Gastrocnemius medialis (tissue), 4 donors: ENCODE measurements at regions not wholly inside any gene's neighbourhood (a gene's known extent, or its start where the extent isn't known, plus 50 kb on each side); places are given as distances from the start of the nearest gene placed in this dataset.

Experiments used
- ATAC-seq, 2 donors: fragments of 150-250 bp; one replicate each; pipeline ENCODE4 v1.9.1; 2016
- DNase-seq, 2 donors: peaks; one replicate each; pipeline ENCODE4 v3.0.0-alpha.2; 2019
- H3K27ac ChIP-seq, 4 donors: fragments of 200-600 bp; sonication (generic); 1 replicate in 1 of 4; 2 replicates in 3 of 4; pipeline ENCODE4 v1.5.1; 2016 to 2018; ENCODE audit warnings: mild to moderate bottlenecking in 2 of 4, moderate library complexity in 1 of 4
- H3K27me3 ChIP-seq, 3 donors: fragments of 200-600 bp; sonication (generic) in 2 of 3; 1 replicate in 1 of 3; 2 replicates in 2 of 3; pipeline versions ENCODE4 v1.5.1 to v1.6.0; 2016 to 2019; ENCODE audit warnings: mild to moderate bottlenecking in 1 of 3, moderate library complexity in 1 of 3
- H3K36me3 ChIP-seq, 2 donors: fragments of 200-600 bp; sonication (generic) in 1 of 2; one replicate each; pipeline ENCODE4 v1.5.1; 2017 to 2018
- H3K4me1 ChIP-seq, 2 donors: fragments of 200-600 bp; sonication (generic) in 1 of 2; one replicate each; pipeline ENCODE4 v1.5.1; 2016 to 2017; ENCODE audit warnings: mild to moderate bottlenecking in 2 of 2
- H3K4me3 ChIP-seq, 4 donors: fragments of 200-600 bp; sonication (generic) in 3 of 4; 1 replicate in 1 of 4; 2 replicates in 3 of 4; pipeline ENCODE4 v1.5.1; 2016 to 2019; ENCODE audit warnings: mild to moderate bottlenecking in 2 of 4
- H3K9me3 ChIP-seq, 3 donors: fragments of 200-600 bp; sonication (generic) in 2 of 3; 1 replicate in 1 of 3; 2 replicates in 2 of 3; pipeline ENCODE4 v1.5.1; 2016 to 2019
- POLR2A ChIP-seq, 2 donors: fragments of 450-650 bp; IDR thresholded peaks; one replicate each; pipeline ENCODE4 v1.6.1; 2017; ENCODE audit warnings: antibody characterized with exemption in 2 of 2, mild to moderate bottlenecking in 2 of 2, moderate library complexity in 2 of 2
- in situ Hi-C, 4 donors: fragments of 200-750 bp; cut with MboI; loops; one replicate each; pipeline versions ENCODE4 v1.15.0 to v1.8.0; 2017; ENCODE audit warnings: low sequenced_read_pairs in 4 of 4
- intact Hi-C: fragments of 100-400 bp; cut with DNase I; formaldehyde crosslinking; loops from one replicate; pipeline ENCODE4 v1.15.1; 2023; ENCODE audit warnings: low total_unique reads
- TF ChIP-seq, protein P1 (sequence below), 5 experiments: fragments of 450-650 bp in 3 of 5; fragments of 200-600 bp in 2 of 5; sonication (generic) in 2 of 5; IDR thresholded peaks in 4 of 5; conservative IDR thresholded peaks in 1 of 5; 1 replicate in 4 of 5; 2 replicates in 1 of 5; pipeline ENCODE4 v1.5.1; 2016 to 2019; ENCODE audit warnings: antibody characterized with exemption in 5 of 5, mild to moderate bottlenecking in 3 of 5, moderate library complexity in 3 of 5

- Histone ChIP-seq H3K36me3 (no peaks in the 10 kb centered on the region), H3K27ac (no peak overlapping the region), H3K27me3 (peaks cover 0 to 6% (median 0%) of the 10 kb centered on the region in 3 donors), H3K9me3 (no peaks in the 10 kb centered on the region), H3K4me1 (no peaks in the 10 kb centered on the region), H3K4me3 (no peak overlapping the region)
- ATAC-seq (no peak), DNase-seq (no peak)
- TF ChIP-seq, protein P1, sequence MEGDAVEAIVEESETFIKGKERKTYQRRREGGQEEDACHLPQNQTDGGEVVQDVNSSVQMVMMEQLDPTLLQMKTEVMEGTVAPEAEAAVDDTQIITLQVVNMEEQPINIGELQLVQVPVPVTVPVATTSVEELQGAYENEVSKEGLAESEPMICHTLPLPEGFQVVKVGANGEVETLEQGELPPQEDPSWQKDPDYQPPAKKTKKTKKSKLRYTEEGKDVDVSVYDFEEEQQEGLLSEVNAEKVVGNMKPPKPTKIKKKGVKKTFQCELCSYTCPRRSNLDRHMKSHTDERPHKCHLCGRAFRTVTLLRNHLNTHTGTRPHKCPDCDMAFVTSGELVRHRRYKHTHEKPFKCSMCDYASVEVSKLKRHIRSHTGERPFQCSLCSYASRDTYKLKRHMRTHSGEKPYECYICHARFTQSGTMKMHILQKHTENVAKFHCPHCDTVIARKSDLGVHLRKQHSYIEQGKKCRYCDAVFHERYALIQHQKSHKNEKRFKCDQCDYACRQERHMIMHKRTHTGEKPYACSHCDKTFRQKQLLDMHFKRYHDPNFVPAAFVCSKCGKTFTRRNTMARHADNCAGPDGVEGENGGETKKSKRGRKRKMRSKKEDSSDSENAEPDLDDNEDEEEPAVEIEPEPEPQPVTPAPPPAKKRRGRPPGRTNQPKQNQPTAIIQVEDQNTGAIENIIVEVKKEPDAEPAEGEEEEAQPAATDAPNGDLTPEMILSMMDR (IDR thresholded peaks at IDR 0.05 in 4 of 5, conservative IDR thresholded peaks at IDR 0.05 in 1 of 5): no peak
- TF ChIP-seq POLR2A (IDR thresholded peaks at IDR 0.05): no peak
- intact Hi-C loops: no loop called here
- in situ Hi-C loops: no loop called here
These were observed 357.7 kb downstream of the PREX1 start for GRCh38 chr20:48470141-48470540.

DNA sequence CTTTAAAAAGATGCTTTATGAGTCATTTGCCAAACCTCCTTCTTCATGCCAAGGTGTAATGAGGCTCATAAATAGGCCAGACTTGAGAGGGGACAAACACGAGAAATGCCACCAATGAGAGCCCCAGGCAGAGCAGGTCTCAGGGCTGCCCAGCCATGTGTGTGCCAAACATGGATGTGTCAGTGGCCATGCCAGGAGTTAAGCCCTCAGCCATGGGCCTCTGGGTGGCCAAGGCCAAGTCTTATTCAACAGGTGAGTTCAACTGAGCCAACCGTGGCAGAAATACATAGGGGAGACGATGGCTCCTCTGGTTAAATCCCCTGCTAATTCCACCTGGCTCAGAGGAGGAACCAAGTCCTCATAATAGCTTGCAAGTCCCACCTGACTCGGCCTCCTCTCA lies 358.8 kb downstream of the PREX1 start:
- TF ChIP-seq, protein P1 (IDR thresholded peaks at IDR 0.05 in 4 of 5, conservative IDR thresholded peaks at IDR 0.05 in 1 of 5): no peak
- no peak for TF ChIP-seq POLR2A (IDR thresholded peaks at IDR 0.05)
- no peaks in the 10 kb centered on the region for H3K9me3 ChIP-seq
- in situ Hi-C loops (no loop called here), intact Hi-C loops (no loop called here)
- H3K4me1 ChIP-seq: no peaks in the 10 kb centered on the region
- DNase-seq (no peak), ATAC-seq (no peak)
- H3K36me3 ChIP-seq: no peaks in the 10 kb centered on the region
- no peak overlapping the region for H3K27ac ChIP-seq
- H3K27me3 ChIP-seq: peaks cover 0 to 10% (median 0%) of the 10 kb centered on the region in 3 donors
- no peak overlapping the region for H3K4me3 ChIP-seq

DNA sequence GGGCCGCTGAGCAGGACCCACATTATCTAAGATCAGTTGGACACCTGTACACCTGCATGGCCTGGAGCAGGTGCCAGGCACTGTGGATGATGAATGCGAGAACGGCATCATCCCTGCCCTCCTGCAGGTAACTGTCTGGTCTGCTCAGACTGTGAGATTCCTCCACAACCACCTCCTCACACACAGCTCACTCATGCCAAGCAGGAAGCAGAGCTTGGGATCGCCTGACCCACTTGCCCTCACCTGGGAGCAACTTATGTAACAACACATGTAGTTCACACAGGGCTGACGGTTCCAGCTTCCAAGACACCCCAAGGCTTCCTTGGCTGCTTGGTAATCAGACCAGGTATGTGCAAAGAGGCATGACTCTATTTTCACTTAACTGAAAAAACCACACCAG lies 359.2 kb downstream of the PREX1 start:
- DNase-seq: no peak
- intact Hi-C loops: no loop called here
- TF ChIP-seq POLR2A (IDR thresholded peaks at IDR 0.05): no peak
- TF ChIP-seq, protein P1 (IDR thresholded peaks at IDR 0.05 in 4 of 5, conservative IDR thresholded peaks at IDR 0.05 in 1 of 5): no peak
- no peaks in the 10 kb centered on the region for H3K9me3 ChIP-seq
- no peak overlapping the region for H3K4me3 ChIP-seq
- in situ Hi-C loops: no loop called here
- no peak for ATAC-seq
- H3K27me3 ChIP-seq: peaks cover 0 to 10% (median 0%) of the 10 kb centered on the region in 3 donors
- no peaks in the 10 kb centered on the region for H3K36me3 ChIP-seq
- H3K27ac ChIP-seq: no peak overlapping the region
- no peaks in the 10 kb centered on the region for H3K4me1 ChIP-seq

GRCh38 chr20:48467622-48468021 lies 360.2 kb downstream of the PREX1 start:
- Histone ChIP-seq H3K9me3 (no peaks in the 10 kb centered on the region), H3K27me3 (peaks cover 0 to 10% (median 0%) of the 10 kb centered on the region in 3 donors), H3K27ac (no peak overlapping the region), H3K4me3 (no peak overlapping the region), H3K36me3 (no peaks in the 10 kb centered on the region), H3K4me1 (no peaks in the 10 kb centered on the region)
- ATAC-seq (no peak), DNase-seq (no peak)
- intact Hi-C loops: no loop called here
- in situ Hi-C loops: no loop called here
- no peak for TF ChIP-seq POLR2A (IDR thresholded peaks at IDR 0.05)

DNA sequence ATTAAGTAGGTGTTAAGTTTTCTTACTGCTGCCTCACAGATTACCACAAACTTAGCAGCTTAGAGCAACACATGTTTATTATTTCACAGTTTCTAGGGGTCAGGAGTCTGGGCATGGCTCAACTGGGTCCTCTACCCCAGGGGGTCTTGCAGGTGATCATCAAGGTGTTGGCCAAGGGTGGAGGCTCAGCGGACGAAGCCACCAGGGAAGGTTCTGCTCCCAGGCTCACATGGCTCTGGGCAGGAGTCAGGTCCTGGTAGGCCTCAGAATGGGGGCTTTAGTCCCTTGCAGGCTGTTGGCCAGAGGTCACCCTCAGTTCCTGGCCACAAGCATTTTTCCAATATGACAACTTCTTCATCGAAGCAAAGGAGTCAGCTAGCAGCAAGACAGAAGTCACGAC lies 362.5 kb downstream of the PREX1 start:
- in situ Hi-C loops (no loop called here), intact Hi-C loops (no loop called here)
- H3K36me3 ChIP-seq: no peaks in the 10 kb centered on the region
- H3K27me3 ChIP-seq: peaks cover 0 to 10% (median 0%) of the 10 kb centered on the region in 3 donors
- DNase-seq (no peak), ATAC-seq (no peak)
- no peaks in the 10 kb centered on the region for H3K4me1 ChIP-seq
- no peak overlapping the region for H3K27ac ChIP-seq
- no peak overlapping the region for H3K4me3 ChIP-seq
- H3K9me3 ChIP-seq: no peaks in the 10 kb centered on the region
- TF ChIP-seq POLR2A (IDR thresholded peaks at IDR 0.05): no peak
- TF ChIP-seq, protein P1 (IDR thresholded peaks at IDR 0.05 in 4 of 5, conservative IDR thresholded peaks at IDR 0.05 in 1 of 5): no peak
